Right cardiac atrium (tissue), 5 donors: ENCODE measurements at regions not wholly inside any gene's neighbourhood (a gene's known extent, or its start where the extent isn't known, plus 50 kb on each side); places are given as distances from the start of the nearest gene placed in this dataset.

Experiments
- ATAC-seq, 2 donors: fragments of 200-7000 bp; cut with Tn5 transposase; one replicate each; pipeline versions ENCODE4 v1.8.0 to v1.9.1; 2020; ENCODE audit warnings: moderate library complexity in 2 of 2, mild to moderate bottlenecking in 1 of 2
- DNase-seq, 3 donors: peaks; one replicate each; pipeline ENCODE4 v3.0.0-alpha.2; 2020
- H3K27ac ChIP-seq: one replicate; pipeline ENCODE4 v1.5.1; 2013; ENCODE audit warnings: mild to moderate bottlenecking, low read length, control low read depth, moderate library complexity
- H3K27me3 ChIP-seq: one replicate; pipeline ENCODE4 v1.6.1; 2013; ENCODE audit not compliant: control insufficient read depth, insufficient read depth
- H3K4me1 ChIP-seq: one replicate; pipeline ENCODE4 v1.6.1; 2013; ENCODE audit warnings: low read length; ENCODE audit not compliant: control insufficient read depth, insufficient read depth
- H3K4me3 ChIP-seq: one replicate; pipeline ENCODE4 v1.5.1; 2013; ENCODE audit warnings: low read length, control low read depth
- H3K9me3 ChIP-seq: one replicate; pipeline ENCODE4 v1.6.1; 2013; ENCODE audit warnings: low read length; ENCODE audit not compliant: control insufficient read depth
- WGBS: extraction: QIAGEN DNeasy Blood & Tissue Kit; methylation state at CpG from one replicate; pipeline ENCODE4 v1.1.7; 2013; 5-methylcytosine and 5-hydroxymethylcytosine counted together
- intact Hi-C, 4 donors: fragments of 100-400 bp; cut with DNase I; formaldehyde crosslinking; loops; one replicate each; pipeline versions ENCODE4 v1.11.0 to v1.14.0; 2022 to 2023
- donor health status: healthy with polysubstance abuse.
- donor health status: DM: no; HTN: yes; CAD: no.
- donor health status: DM: no; HTN: no; CAD: no.
- donor health status: DM: no; HTN: yes; CAD: no; lungs with severe emphysema.
- donor health status: DM: yes; HTN: yes; CAD: no.

DNA sequence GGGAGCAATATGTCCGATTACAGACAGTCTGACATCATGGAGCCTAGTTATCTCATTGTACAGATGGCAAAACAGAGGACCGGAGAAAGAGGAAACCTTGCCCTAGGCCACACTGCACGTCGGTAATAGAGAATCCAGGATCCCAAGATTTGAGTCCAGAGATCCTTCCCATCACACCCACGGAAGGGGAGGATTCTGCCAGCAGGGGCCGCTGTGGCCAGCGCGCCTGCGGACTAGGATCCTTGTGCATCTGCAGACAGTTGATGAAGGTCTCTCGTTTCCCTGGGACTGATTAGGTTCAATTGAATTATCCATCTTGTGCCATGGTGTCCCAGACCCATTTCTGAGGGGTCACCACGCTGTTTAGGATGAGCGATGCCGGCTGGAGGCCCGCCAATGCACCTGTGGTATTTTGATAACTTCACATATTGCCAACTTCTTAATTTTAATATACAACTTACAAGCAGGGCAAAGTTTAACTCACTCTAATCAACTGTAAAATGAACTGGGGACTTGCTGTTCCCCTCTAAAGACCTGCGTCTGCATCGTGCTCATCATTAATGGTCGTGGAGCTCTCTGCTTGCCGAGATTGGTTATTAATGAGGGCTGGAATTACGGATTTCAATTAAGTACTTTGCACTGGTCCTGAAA, 592.7 kb upstream of the BRINP1 start:
- Histone ChIP-seq H3K9me3 (no peaks in the 10 kb centered on the region), H3K27ac (no peak overlapping the region), H3K27me3 (no peaks in the 10 kb centered on the region), H3K4me3 (no peak overlapping the region), H3K4me1 (peaks cover 3% of the 10 kb centered on the region)
- 42% methylated on average over 19 of the region's 19 CpGs for WGBS
- intact Hi-C loops, result loop anchor here in 1 of 4 donors (10.0 kb wide), 1 partner anchor 407 kb away; no protein-coding TSS in a partner anchor
- DNase-seq, result peak; percentile 23 to 65 (median 59)
- ATAC-seq, result peak in 1 of 2 donors; percentile 49

DNA sequence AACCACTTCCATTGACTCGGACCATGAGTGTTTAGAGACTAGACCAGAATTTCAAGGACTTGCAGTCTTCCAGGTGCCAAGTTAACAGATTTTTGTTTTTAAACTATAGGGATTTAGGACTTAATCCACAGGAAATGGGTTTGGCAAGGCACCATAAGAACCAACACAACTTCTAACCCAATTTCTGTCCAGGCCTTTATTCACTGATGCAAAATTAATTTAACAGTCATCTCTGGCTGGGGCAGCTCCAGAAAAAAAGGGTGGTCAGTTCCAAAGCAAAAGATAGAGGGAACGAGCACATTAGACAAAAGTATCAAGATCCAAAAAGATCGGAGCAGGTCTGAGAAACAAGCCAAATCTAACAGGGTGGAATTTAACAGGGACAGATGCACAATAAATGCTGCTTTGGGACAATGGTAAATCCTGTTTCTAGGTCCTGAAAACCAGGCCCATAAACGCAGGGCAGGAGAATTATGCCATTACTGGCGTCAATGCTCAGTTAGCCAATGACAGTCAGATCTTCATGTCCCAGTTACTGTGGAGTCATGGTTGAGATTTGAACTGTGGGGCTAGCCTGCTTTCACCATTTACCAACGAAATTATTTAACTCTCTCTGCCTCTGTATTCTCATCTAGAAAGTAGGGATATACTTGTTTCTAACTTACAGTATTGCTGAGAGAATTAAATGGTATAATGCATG, 590.8 kb upstream of the BRINP1 start:
- Histone ChIP-seq H3K27me3 (no peaks in the 10 kb centered on the region), H3K9me3 (no peaks in the 10 kb centered on the region), H3K27ac (no peak overlapping the region), H3K4me1 (peaks cover 3% of the 10 kb centered on the region), H3K4me3 (no peak overlapping the region)
- no peak for DNase-seq
- ATAC-seq, result peak; percentile 49 to 71
- 58% methylated on average over 6 of the region's 6 CpGs for WGBS
- intact Hi-C loops, result loop anchor here in 1 of 4 donors (10.0 kb wide), 1 partner anchor 405 kb away; no protein-coding TSS in a partner anchor

DNA sequence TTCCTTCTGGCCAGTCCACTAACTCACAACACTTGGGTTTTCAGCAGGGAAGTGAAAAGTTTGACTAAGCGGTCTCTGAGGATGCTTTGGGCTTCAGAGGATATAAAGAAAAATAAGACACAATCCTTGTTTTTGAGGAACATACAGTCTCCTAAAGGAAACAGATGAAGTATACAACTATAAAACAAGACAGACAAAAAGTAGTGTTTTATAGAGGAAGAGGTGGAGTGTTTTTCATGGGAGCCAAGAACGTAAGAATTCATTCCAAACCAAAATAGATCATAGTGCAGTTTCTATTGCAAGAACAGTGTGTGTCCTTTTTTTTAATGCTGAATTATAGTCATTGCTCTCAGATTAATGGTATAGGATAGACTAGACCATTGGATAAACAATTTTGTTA, 586.9 kb upstream of the BRINP1 start:
- no peak for ATAC-seq
- H3K27me3 ChIP-seq, result no peaks in the 10 kb centered on the region
- H3K27ac ChIP-seq, result no peak overlapping the region
- intact Hi-C loops, result no loop called here
- no peak for DNase-seq
- no peak overlapping the region for H3K4me3 ChIP-seq
- WGBS, result 55% methylated on average over 2 of the region's 2 CpGs
- H3K4me1 ChIP-seq, result no peaks in the 10 kb centered on the region
- H3K9me3 ChIP-seq, result no peaks in the 10 kb centered on the region

DNA sequence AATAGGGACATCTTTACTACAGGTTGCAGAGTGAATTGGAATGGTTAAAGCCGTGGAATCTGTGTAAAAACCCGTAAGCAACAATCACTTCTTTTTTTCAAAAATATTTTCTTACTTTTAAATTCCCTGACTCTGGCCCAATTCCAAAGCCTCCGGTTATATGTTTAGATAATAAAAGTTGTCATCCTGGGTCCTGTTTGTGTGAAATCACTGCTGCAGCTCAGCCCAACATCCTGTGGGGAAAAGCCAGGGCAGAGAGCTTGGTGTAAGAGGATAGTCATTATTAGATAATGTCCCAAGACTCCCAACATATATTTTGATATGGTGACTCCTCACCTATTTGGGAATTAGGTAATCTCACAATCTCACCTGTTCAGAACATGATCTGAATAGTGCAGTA, 586.0 kb upstream of the BRINP1 start:
- H3K4me1 ChIP-seq, result no peaks in the 10 kb centered on the region
- DNase-seq (no peak), ATAC-seq (no peak)
- no peak overlapping the region for H3K4me3 ChIP-seq
- H3K27me3 ChIP-seq, result no peaks in the 10 kb centered on the region
- H3K9me3 ChIP-seq, result no peaks in the 10 kb centered on the region
- intact Hi-C loops, result no loop called here
- 47% methylated on average over 3 of the region's 3 CpGs for WGBS
- H3K27ac ChIP-seq, result no peak overlapping the region

DNA sequence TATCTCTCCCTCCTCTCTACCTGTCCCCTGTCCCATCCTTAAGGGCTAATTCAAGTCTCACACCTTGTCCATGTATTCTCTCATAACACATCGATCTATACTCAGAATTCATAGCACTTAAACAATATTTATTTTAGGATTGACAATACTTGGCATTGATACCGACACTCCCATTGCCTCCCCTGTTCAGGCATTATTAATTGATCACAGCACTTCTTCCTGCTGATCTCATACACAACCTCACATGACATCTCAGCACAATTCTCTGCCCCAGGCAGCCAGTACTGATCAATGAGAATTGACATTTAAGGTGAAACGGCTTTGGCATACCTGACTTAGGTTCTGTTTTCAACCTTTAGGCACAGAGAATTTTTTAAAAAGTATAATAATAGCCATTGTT, 582.4 kb upstream of the BRINP1 start:
- WGBS, result 84% methylated on average over 3 of the region's 3 CpGs
- intact Hi-C loops, result no loop called here

DNA sequence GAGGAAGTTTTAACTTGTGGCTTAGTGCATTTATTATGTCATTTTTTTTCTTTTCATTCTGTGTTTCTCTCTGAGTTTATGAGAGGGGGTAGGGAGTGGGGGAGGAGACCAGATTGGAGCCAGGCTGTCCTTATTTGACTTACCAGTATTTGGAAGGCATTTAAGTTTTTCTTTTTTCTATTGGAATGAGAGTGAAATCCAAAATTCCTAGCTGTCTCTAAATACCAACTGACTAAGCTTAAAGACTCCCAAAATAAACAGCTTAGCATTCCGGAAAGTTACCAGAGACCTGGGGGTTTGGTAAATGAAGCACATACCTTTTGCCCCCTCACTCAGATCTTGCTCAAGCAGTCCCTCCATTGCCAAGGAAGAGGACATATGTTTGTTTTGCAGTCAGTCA, 581.9 kb upstream of the BRINP1 start:
- intact Hi-C loops, result no loop called here

More for the DNA sequence above, 582.4 kb upstream of the BRINP1 start:
- no peak for ATAC-seq
- Histone ChIP-seq H3K9me3 (no peaks in the 10 kb centered on the region), H3K4me3 (no peak overlapping the region), H3K27me3 (no peaks in the 10 kb centered on the region), H3K27ac (no peak overlapping the region), H3K4me1 (no peaks in the 10 kb centered on the region)
- no peak for DNase-seq

DNA sequence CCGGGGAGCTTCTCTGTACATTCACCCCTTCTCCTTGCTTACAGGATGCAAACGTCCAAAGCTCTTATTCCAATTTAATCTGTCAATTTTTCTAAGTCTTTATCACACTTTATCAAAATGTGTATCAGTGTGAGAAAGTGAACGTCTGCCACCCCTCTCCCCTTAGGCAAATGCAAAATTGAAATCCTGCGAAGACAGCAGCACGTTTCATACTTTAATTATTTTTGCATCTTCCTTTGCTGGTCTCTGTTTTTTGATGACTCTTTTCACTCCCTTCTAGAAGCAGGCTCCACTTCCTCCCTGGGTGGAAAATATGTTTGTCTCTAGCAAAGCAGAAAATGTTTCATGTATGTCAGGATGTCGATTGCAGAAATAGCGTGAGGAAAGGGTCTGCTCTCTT, 576.5 kb upstream of the BRINP1 start:
- WGBS, result 57% methylated on average over 7 of the region's 7 CpGs
- Histone ChIP-seq H3K27me3 (no peaks in the 10 kb centered on the region), H3K4me1 (no peaks in the 10 kb centered on the region), H3K9me3 (no peaks in the 10 kb centered on the region), H3K4me3 (no peak overlapping the region), H3K27ac (no peak overlapping the region)
- DNase-seq (no peak), ATAC-seq (no peak)
- intact Hi-C loops, result no loop called here

More for the DNA sequence above, 581.9 kb upstream of the BRINP1 start:
- peak; percentile 63 to 87 for ATAC-seq
- no peak overlapping the region for H3K27ac ChIP-seq
- 48% methylated on average over 1 of the region's 1 CpG for WGBS
- H3K9me3 ChIP-seq, result no peaks in the 10 kb centered on the region
- H3K4me1 ChIP-seq, result no peaks in the 10 kb centered on the region
- peak in 1 of 3 donors; percentile 56 for DNase-seq
- no peak overlapping the region for H3K4me3 ChIP-seq
- no peaks in the 10 kb centered on the region for H3K27me3 ChIP-seq

DNA sequence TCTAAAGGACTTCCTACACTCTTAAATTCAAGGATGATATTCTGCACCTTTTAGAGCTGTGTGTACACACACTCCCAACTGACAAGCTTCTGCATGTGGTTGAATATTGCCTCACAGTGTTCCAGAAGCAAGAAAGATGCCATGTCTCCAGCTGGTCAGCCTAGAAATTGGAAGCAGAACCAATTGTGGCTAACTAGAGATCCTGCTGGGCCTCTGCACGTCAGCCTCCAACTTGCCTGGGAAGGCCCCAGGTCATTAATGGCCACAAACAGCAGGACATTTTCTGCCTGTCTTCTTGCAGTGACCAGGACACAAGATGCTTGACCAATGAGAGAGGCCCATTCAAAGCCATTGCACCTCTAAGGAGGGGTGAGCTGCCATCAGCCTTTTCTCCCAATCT, 571.9 kb upstream of the BRINP1 start:
- Histone ChIP-seq H3K9me3 (no peaks in the 10 kb centered on the region), H3K27me3 (no peaks in the 10 kb centered on the region), H3K27ac (no peak overlapping the region), H3K4me3 (no peak overlapping the region), H3K4me1 (peaks cover 2% of the 10 kb centered on the region)
- no peak for ATAC-seq
- WGBS, result 71% methylated on average over 1 of the region's 1 CpG
- DNase-seq, result no peak
- intact Hi-C loops, result no loop called here

DNA sequence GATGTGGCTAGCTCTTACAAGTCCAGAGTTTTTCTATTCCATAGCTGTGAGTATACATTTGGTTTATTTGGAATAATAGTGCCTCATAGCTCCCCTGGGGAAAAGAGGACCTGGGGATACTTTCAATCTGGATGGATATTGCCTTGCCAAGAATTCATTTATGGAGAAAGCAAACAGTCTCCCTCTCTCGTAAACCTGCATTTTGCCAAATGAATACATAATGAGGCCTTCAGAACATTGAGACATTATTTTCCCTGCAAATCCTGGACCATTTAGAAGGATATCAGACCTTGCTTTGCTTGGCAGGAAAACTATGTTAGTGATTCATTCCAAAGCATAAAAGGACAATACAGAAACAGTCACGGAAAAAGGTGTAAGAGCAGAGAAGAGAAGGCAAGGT, 569.6 kb upstream of the BRINP1 start:
- WGBS, result 37% methylated on average over 2 of the region's 2 CpGs

DNA sequence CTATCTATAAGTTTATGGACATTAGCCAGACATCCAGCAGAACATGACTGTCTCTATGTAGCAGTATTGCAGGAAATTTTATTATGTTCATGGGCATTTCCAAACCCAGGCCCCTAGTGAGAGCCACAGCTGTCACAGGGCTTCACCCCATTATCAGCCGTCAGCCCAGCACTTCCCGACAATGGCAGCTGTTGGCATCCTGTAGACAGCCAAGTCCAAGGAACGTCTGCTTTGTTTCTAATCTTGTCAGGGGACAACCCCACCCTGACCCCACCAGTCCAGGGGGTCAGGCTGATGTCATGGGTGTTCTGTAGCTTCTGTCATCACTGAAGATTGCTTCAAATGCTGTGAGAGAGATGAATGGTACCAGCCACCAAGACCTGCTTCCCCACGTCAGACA, 565.3 kb upstream of the BRINP1 start:
- intact Hi-C loops, result no loop called here
- WGBS, result 33% methylated on average over 4 of the region's 4 CpGs
- Histone ChIP-seq H3K4me1 (peaks cover 2% of the 10 kb centered on the region), H3K9me3 (no peaks in the 10 kb centered on the region), H3K4me3 (no peak overlapping the region), H3K27me3 (no peaks in the 10 kb centered on the region), H3K27ac (no peak overlapping the region)
- ATAC-seq (peak; percentile 58 to 74), DNase-seq (peak in 1 of 3 donors; percentile 34)

More for the DNA sequence above, 569.6 kb upstream of the BRINP1 start:
- DNase-seq (no peak), ATAC-seq (peak; percentile 33 to 43)
- H3K27ac ChIP-seq, result no peak overlapping the region
- H3K4me1 ChIP-seq, result peaks cover 2% of the 10 kb centered on the region
- no peaks in the 10 kb centered on the region for H3K9me3 ChIP-seq
- intact Hi-C loops, result no loop called here
- H3K4me3 ChIP-seq, result no peak overlapping the region
- no peaks in the 10 kb centered on the region for H3K27me3 ChIP-seq

DNA sequence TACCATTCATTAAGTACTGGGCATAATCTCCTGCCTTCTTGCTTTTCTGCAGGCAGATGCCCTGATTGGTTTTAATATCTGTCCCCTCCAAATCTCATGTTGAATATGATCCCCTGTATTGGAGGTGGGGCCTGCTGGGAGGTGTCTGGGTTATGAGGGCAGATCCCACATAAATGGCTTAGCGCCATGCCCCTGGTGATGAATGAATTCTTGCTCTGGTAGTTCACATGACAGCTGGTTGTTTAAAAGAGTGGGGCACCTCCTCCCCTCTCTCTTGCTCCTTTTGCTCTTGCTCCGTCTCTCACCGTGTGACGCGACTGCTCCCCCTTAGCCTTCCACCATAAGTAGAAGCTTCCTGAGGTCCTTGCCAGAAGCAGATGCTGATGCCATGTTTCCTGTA, 564.0 kb upstream of the BRINP1 start:
- no peaks in the 10 kb centered on the region for H3K4me1 ChIP-seq
- WGBS, result 87% methylated on average over 5 of the region's 5 CpGs
- ATAC-seq (no peak), DNase-seq (no peak)
- no peak overlapping the region for H3K27ac ChIP-seq
- intact Hi-C loops, result no loop called here
- no peak overlapping the region for H3K4me3 ChIP-seq
- H3K9me3 ChIP-seq, result no peaks in the 10 kb centered on the region
- H3K27me3 ChIP-seq, result no peaks in the 10 kb centered on the region
